ENCODE measurements at regions not wholly inside any gene's neighbourhood (a gene's known extent, or its start where the extent isn't known, plus 50 kb on each side); places are given as distances from the start of the nearest gene placed in this dataset.

DNA sequence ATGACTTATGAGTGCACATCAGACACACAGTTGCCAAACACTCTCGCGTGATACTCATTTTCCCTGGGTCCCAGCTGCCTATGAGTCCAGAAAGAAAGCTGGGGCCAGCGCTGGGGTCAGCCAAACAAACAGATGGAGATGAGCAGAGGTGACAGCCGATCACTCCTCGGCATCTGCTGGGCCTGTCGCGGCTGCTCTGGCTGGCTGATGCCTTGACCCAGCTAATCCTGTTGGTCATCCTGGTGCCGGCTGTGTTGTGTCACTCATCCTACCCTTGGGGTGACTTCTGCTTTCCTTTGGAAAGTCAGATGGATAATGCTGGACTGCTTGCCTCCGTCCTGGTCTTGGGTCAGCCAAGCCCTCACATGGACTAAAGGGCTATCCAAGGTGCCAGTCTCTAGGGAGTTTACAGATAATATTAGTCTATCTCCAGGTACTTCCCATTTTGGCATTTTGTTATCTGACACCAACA lies 105.3 kb upstream of the PDZRN3 start:
- peak; percentile 20 for DNase-seq (ENCODE audit: low read depth)
- H3K4me3 ChIP-seq (ENCODE audit: control insufficient read depth, low read depth, low read length) = no peak overlapping the region
- TF ChIP-seq, protein P1, sequence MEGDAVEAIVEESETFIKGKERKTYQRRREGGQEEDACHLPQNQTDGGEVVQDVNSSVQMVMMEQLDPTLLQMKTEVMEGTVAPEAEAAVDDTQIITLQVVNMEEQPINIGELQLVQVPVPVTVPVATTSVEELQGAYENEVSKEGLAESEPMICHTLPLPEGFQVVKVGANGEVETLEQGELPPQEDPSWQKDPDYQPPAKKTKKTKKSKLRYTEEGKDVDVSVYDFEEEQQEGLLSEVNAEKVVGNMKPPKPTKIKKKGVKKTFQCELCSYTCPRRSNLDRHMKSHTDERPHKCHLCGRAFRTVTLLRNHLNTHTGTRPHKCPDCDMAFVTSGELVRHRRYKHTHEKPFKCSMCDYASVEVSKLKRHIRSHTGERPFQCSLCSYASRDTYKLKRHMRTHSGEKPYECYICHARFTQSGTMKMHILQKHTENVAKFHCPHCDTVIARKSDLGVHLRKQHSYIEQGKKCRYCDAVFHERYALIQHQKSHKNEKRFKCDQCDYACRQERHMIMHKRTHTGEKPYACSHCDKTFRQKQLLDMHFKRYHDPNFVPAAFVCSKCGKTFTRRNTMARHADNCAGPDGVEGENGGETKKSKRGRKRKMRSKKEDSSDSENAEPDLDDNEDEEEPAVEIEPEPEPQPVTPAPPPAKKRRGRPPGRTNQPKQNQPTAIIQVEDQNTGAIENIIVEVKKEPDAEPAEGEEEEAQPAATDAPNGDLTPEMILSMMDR (conservative IDR thresholded peaks at IDR 0.05; ENCODE audit: control insufficient read depth, insufficient read depth, low read depth, low read length) = no peak

DNA sequence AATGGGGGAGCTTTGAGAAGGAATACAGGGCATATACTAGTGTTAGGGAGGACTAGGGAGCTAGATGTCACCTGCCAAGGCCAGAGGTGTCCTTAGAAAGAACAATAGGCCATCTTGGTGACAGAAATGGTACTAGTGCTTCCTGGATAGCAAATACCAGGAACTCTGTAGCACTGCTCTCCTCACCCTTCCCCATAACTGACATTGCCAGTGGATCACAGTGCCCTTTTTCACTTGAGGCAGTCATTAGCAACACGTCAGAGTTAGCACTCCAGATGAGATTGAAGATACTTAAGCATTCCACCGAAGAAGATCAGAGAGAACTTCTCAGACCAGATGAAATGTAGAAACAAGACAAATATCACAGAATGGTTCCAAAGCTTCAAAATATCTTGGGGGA lies 103.1 kb upstream of the PDZRN3 start:
- TF ChIP-seq, protein P1 (conservative IDR thresholded peaks at IDR 0.05; ENCODE audit: control insufficient read depth, insufficient read depth, low read depth, low read length) = no peak
- no peak overlapping the region for H3K4me3 ChIP-seq (ENCODE audit: control insufficient read depth, low read depth, low read length)
- DNase-seq (ENCODE audit: low read depth) = no peak

DNA sequence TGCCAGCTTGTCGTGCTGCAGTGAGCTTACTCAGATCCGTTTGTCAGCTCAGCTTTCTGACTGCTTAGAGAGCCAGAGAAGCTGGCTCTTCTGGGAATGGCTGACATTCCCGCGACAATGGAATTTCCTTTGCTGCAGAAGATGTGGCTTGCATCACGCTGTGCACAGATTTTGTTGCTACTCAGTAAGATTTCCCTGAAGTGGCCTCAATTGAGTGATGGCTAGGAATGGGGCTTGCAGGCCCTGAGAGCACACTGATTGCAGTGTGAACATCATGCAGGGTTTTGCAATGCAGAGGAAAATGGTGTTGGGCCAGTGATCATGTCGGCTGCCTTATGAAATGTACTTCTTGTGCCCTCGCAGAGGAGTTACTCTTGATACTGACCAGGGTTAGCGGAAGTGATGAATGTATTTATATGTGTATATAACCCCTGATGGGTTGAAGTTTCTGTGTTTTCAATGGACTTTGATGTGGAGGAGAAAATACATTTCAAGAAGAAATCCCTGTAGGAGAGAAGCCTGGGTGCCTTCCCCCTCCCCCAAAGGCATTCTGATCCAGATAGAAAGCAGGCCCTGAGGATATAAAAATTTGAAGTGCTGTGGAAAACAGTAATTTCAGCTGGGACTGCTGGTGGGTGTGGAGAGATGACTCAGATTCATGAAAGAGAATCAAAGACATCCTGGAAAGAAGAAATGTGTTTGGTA lies 102.5 kb upstream of the PDZRN3 start:
- H3K4me3 ChIP-seq (ENCODE audit: control insufficient read depth, low read depth, low read length) = no peak overlapping the region
- TF ChIP-seq, protein P1 (conservative IDR thresholded peaks at IDR 0.05; ENCODE audit: control insufficient read depth, insufficient read depth, low read depth, low read length) = no peak
- peak; percentile 70 for DNase-seq (ENCODE audit: low read depth)

DNA sequence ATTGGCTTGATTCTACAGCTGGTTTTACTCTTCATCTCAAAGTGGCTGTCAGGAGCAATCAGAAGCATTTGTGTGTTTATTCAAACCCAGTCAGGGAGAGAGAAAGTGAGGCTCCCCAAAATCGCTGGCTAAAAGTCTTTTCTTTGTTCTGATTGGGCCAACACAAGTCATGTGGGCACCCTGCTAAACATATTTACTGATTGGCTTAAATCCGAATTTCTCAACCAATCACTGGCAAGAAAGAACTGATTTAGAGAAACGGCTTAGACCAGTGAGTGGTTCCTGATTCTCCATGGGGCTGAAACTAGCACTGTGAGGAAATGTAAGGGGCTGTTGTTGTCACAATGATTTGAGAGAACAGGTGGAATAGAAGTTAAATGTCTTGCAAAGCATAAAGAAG lies 98.9 kb upstream of the PDZRN3 start:
- no peak for DNase-seq (ENCODE audit: low read depth)
- H3K4me3 ChIP-seq (ENCODE audit: control insufficient read depth, low read depth, low read length) = no peak overlapping the region
- TF ChIP-seq, protein P1 (conservative IDR thresholded peaks at IDR 0.05; ENCODE audit: control insufficient read depth, insufficient read depth, low read depth, low read length) = no peak

DNA sequence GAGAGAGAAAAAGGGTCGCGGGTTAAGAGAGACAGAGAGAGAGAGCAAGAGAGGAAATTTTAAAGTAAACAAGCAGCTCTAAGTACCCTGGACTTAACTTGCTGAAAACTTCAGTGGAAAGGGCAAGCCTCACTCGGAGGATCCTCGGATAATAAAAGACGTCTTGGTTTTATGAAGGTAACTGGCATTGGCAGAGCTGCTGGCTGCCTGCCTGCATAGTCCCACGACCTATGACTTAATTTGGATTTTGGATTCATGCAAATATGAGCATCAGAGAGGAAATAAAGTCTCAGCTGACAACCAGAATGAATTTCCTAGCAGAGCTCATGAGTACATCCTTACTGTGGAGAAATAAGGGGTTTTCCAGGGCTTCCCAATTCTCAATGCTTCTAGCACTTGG lies 95.1 kb upstream of the PDZRN3 start:
- no peak overlapping the region for H3K4me3 ChIP-seq (ENCODE audit: control insufficient read depth, low read depth, low read length)
- TF ChIP-seq, protein P1 (conservative IDR thresholded peaks at IDR 0.05; ENCODE audit: control insufficient read depth, insufficient read depth, low read depth, low read length) = no peak
- peak; percentile 60 for DNase-seq (ENCODE audit: low read depth)

DNA sequence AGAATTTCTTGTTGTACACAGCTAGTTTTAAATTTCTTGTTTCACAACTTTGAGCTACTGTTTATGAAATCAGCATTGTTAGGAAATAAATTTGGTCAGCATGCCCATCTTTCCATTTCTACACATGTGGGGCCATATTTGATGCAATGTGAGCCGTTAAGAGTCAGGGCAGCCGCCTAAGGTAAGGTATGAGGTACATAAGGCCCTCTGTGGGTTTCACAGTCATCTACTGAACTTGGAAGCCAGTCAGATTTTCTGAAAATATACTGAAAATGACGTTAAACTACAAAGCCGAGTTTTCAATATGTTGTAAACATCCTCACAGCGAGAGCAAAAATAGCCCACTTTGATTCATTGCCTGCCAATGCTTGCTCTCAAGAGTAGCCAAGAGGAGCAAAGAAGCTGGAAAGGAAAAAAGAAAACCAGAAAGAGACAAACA lies 94.7 kb upstream of the PDZRN3 start:
- TF ChIP-seq, protein P1 (conservative IDR thresholded peaks at IDR 0.05; ENCODE audit: control insufficient read depth, insufficient read depth, low read depth, low read length) = no peak
- peak; percentile 81 for DNase-seq (ENCODE audit: low read depth)
- H3K4me3 ChIP-seq (ENCODE audit: control insufficient read depth, low read depth, low read length) = no peak overlapping the region
